Loucy (cell line): ENCODE measurements at regions not wholly inside any gene's neighbourhood (a gene's known extent, or its start where the extent isn't known, plus 50 kb on each side); places are given as distances from the start of the nearest gene placed in this dataset.

ENCODE experiments used
- CTCF ChIP-seq: fragments of 200-600 bp; sonication (generic); conservative IDR thresholded peaks from 2 replicates; pipeline ENCODE4 v1.5.1; 2014; ENCODE audit warnings: mild to moderate bottlenecking, antibody characterized with exemption, low read length
- EZH2phosphoT487 ChIP-seq: fragments of 200-600 bp; IDR thresholded peaks from 2 replicates; pipeline ENCODE4 v1.6.1; 2018; ENCODE audit warnings: antibody characterized with exemption, mild to moderate bottlenecking, moderate library complexity, borderline replicate concordance

- no peak for TF ChIP-seq CTCF
- no peak for TF ChIP-seq EZH2phosphoT487
These were observed 1716.1 kb downstream of the OLFM4 start for GRCh38 chr13:54744747-54745146.
